Heart left ventricle (tissue), 13 donors: ENCODE measurements at regions not wholly inside any gene's neighbourhood (a gene's known extent, or its start where the extent isn't known, plus 50 kb on each side); places are given as distances from the start of the nearest gene placed in this dataset.

Experiments used
- POLR2A ChIP-seq, 2 donors: fragments of 450-650 bp; IDR thresholded peaks; one replicate each; pipeline ENCODE4 v1.6.1; 2017; ENCODE audit warnings: antibody characterized with exemption in 2 of 2, mild to moderate bottlenecking in 2 of 2, moderate library complexity in 2 of 2
- TF ChIP-seq, protein P1 (sequence below), 12 donors: fragments of 200-600 bp; sonication (generic) in 4 of 12; IDR thresholded peaks; one replicate each; pipeline versions ENCODE4 v1.5.0 to v1.8.0; 2018 to 2022; ENCODE audit warnings: antibody characterized with exemption in 12 of 12, mild to moderate bottlenecking in 5 of 12
- donor health status: ischemic (EF 13 %, LVEDD 7.1; RV severe dilation, severe dysfunction).
- donor health status: DM: no; HTN: yes; CAD: no.
- donor health status: DM: no; HTN: no; CAD: no.
- donor health status: ischemic (EF 25% LVEDD 6.9; RV normal size, moderate dysfunction).
- donor health status: ischemic (EF 25% LVEDD 5.7; RV mildly dilated, moderate dysfunction).
- donor health status: ischemic (EF 35%, LVEDD 5.7; RV mildly dilated, moderate dysfunction).
- donor health status: nonischemic (EF 11% LVEDD 7.7; RV severe dilation, severe dysfunction).
- donor health status: DM: yes; HTN: yes; CAD: no.
- donor health status: PGD.
- donor health status: ischemic (EF 29% LVEDD 5.4; RV normal size, mild dysfunction).
- donor health status: nonischemic (EF 23%, LVEDD 6.1; RV moderate dilation, normal function).

GRCh38 chr5:2857837-2858236 lies 106.4 kb upstream of the IRX2 start:
- TF ChIP-seq, protein P1, sequence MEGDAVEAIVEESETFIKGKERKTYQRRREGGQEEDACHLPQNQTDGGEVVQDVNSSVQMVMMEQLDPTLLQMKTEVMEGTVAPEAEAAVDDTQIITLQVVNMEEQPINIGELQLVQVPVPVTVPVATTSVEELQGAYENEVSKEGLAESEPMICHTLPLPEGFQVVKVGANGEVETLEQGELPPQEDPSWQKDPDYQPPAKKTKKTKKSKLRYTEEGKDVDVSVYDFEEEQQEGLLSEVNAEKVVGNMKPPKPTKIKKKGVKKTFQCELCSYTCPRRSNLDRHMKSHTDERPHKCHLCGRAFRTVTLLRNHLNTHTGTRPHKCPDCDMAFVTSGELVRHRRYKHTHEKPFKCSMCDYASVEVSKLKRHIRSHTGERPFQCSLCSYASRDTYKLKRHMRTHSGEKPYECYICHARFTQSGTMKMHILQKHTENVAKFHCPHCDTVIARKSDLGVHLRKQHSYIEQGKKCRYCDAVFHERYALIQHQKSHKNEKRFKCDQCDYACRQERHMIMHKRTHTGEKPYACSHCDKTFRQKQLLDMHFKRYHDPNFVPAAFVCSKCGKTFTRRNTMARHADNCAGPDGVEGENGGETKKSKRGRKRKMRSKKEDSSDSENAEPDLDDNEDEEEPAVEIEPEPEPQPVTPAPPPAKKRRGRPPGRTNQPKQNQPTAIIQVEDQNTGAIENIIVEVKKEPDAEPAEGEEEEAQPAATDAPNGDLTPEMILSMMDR (IDR thresholded peaks at IDR 0.05) = no peak
- TF ChIP-seq POLR2A (IDR thresholded peaks at IDR 0.05) = no peak
